Bone marrow (tissue), 2 donors: ENCODE measurements at regions not wholly inside any gene's neighbourhood (a gene's known extent, or its start where the extent isn't known, plus 50 kb on each side); places are given as distances from the start of the nearest gene placed in this dataset.

Source experiments
- DNase-seq, 2 donors: peaks; one replicate each; lab custom pipeline; 2025; lab: John Stamatoyannopoulos, UW

GRCh38 chr2:8569332-8569930, 112.4 kb upstream of the ID2 start:
- no peak for DNase-seq

- DNase-seq = no peak
Measured at GRCh38 chr2:8570637-8571036, 111.2 kb upstream of the ID2 start.

GRCh38 chr2:8571301-8571791, 110.5 kb upstream of the ID2 start:
- DNase-seq = no peak

GRCh38 chr2:8571792-8572499, 109.9 kb upstream of the ID2 start:
- DNase-seq = no peak

GRCh38 chr2:8572712-8573233, 109.1 kb upstream of the ID2 start:
- DNase-seq = no peak

GRCh38 chr2:8573234-8573941, 108.5 kb upstream of the ID2 start:
- no peak for DNase-seq

GRCh38 chr2:8573942-8574195, 108.0 kb upstream of the ID2 start:
- no peak for DNase-seq

- DNase-seq = peak in 1 of 2 donors; percentile 37
Measured at GRCh38 chr2:8574196-8575037, 107.4 kb upstream of the ID2 start.

GRCh38 chr2:8575038-8575833, 106.6 kb upstream of the ID2 start:
- peak; percentile 20 to 53 for DNase-seq

GRCh38 chr2:8575834-8576423, 105.9 kb upstream of the ID2 start:
- DNase-seq = no peak

GRCh38 chr2:8576525-8577167, 105.2 kb upstream of the ID2 start:
- peak; percentile 24 for DNase-seq

- DNase-seq = no peak
Measured at GRCh38 chr2:8577573-8577972, 104.3 kb upstream of the ID2 start.

- no peak for DNase-seq
Measured at GRCh38 chr2:8578335-8579244, 103.3 kb upstream of the ID2 start.

GRCh38 chr2:8579485-8580085, 102.3 kb upstream of the ID2 start:
- DNase-seq = no peak

- DNase-seq = no peak
Measured at GRCh38 chr2:8580316-8581233, 101.3 kb upstream of the ID2 start.

GRCh38 chr2:8581234-8581561, 100.7 kb upstream of the ID2 start:
- DNase-seq = no peak

- DNase-seq = no peak
Measured at GRCh38 chr2:8581601-8582041, 100.2 kb upstream of the ID2 start.

- DNase-seq = no peak
Measured at GRCh38 chr2:8582191-8582590, 99.7 kb upstream of the ID2 start.
